T-cell (primary cell): ENCODE measurements at regions not wholly inside any gene's neighbourhood (a gene's known extent, or its start where the extent isn't known, plus 50 kb on each side); places are given as distances from the start of the nearest gene placed in this dataset.

Source experiments
- ATAC-seq, 4 experiments: fragments of 200-7000 bp in 3 of 4; fragments of 150-1000 bp in 1 of 4; cut with Tn5 transposase; replicated peaks in 1 of 4; 1 replicate in 3 of 4; 2 replicates in 1 of 4; pipeline ENCODE4 v1.10.0; 2021; ENCODE audit warnings: moderate library complexity in 3 of 4, mild to moderate bottlenecking in 2 of 4, moderate number of reproducible peaks in 1 of 4
- CTCF ChIA-PET, 2 donors: fragments of 300-600 bp; sonication (Branson Sonifier 250); formaldehyde crosslinking; loops; one replicate each; lab custom pipeline; 2022; ENCODE audit warnings: antibody characterized with exemption in 2 of 2; lab: Charles Lee
- POLR2A ChIA-PET, 2 donors: fragments of 300-600 bp; sonication (Branson Sonifier 250); formaldehyde crosslinking; loops; one replicate each; lab custom pipeline; 2022; ENCODE audit warnings: antibody characterized with exemption in 2 of 2; lab: Charles Lee
- DNase-seq, 35 experiments: peaks; one replicate each; pipeline versions ENCODE4 v3.0.0 to v3.0.0-alpha.2; 2013 to 2023
- H3K27ac ChIP-seq: one replicate; pipeline ENCODE4 v1.5.1; 2013; ENCODE audit warnings: low read length
- H3K27me3 ChIP-seq, 2 experiments: replicated peaks in 1 of 2; 1 replicate in 1 of 2; 2 replicates in 1 of 2; pipeline versions ENCODE4 v1.6.1 to v1.7.0; 2013; ENCODE audit warnings: low read length in 1 of 2, mixed read lengths in 1 of 2; ENCODE audit not compliant: control insufficient read depth in 2 of 2, insufficient read depth in 2 of 2; ENCODE audit errors: extremely low read depth in 1 of 2
- H3K36me3 ChIP-seq, 2 donors: 1 replicate in 1 of 2; 2 replicates in 1 of 2; pipeline versions ENCODE4 v1.6.1 to v1.7.0; 2013; ENCODE audit warnings: low read length in 1 of 2; ENCODE audit not compliant: control insufficient read depth in 2 of 2, insufficient read depth in 1 of 2; ENCODE audit errors: extremely low read depth in 1 of 2
- H3K4me1 ChIP-seq, 2 experiments: 1 replicate in 1 of 2; 2 replicates in 1 of 2; pipeline versions ENCODE4 v1.6.1 to v1.7.0; 2013; ENCODE audit warnings: low read length in 2 of 2, mixed read lengths in 1 of 2; ENCODE audit not compliant: insufficient read depth in 2 of 2, control insufficient read depth in 1 of 2; ENCODE audit errors: extremely low read depth in 1 of 2
- H3K4me3 ChIP-seq, 2 donors: 1 replicate in 1 of 2; 2 replicates in 1 of 2; pipeline versions ENCODE4 v1.5.1 to v1.7.0; 2013; ENCODE audit warnings: mild to moderate bottlenecking in 2 of 2, low read length in 1 of 2, moderate library complexity in 1 of 2; ENCODE audit not compliant: control insufficient read depth in 1 of 2; ENCODE audit errors: extremely low read depth in 1 of 2
- H3K9me3 ChIP-seq: 2 replicates; pipeline ENCODE4 v1.7.0; 2013
- H3K27ac Mint-ChIP-seq, 2 donors: one replicate each; pipeline ENCODE4 v1.8.0; 2020 to 2021; ENCODE audit warnings: mild to moderate bottlenecking in 2 of 2, mixed read lengths in 2 of 2
- H3K27me3 Mint-ChIP-seq, 2 donors: one replicate each; pipeline ENCODE4 v1.8.0; 2021 to 2022; ENCODE audit warnings: mixed read lengths in 2 of 2
- H3K36me3 Mint-ChIP-seq: one replicate; pipeline ENCODE4 v1.8.0; 2021; ENCODE audit warnings: mixed read lengths
- H3K4me1 Mint-ChIP-seq, 3 donors: one replicate each; pipeline ENCODE4 v1.8.0; 2020 to 2022; ENCODE audit warnings: mixed read lengths in 3 of 3, mild to moderate bottlenecking in 1 of 3
- H3K4me3 Mint-ChIP-seq, 3 donors: one replicate each; pipeline ENCODE4 v1.8.0; 2020 to 2022; ENCODE audit warnings: mild to moderate bottlenecking in 3 of 3, mixed read lengths in 3 of 3, moderate library complexity in 3 of 3
- H3K9me3 Mint-ChIP-seq, 3 donors: one replicate each; pipeline ENCODE4 v1.8.0; 2020 to 2022; ENCODE audit warnings: mixed read lengths in 3 of 3
- WGBS: methylation state at CpG from one replicate; pipeline ENCODE4 v1.1.5; 2013; ENCODE audit warnings: missing lambda C conversion rate; ENCODE audit not compliant: insufficient coverage; 5-methylcytosine and 5-hydroxymethylcytosine counted together

DNA sequence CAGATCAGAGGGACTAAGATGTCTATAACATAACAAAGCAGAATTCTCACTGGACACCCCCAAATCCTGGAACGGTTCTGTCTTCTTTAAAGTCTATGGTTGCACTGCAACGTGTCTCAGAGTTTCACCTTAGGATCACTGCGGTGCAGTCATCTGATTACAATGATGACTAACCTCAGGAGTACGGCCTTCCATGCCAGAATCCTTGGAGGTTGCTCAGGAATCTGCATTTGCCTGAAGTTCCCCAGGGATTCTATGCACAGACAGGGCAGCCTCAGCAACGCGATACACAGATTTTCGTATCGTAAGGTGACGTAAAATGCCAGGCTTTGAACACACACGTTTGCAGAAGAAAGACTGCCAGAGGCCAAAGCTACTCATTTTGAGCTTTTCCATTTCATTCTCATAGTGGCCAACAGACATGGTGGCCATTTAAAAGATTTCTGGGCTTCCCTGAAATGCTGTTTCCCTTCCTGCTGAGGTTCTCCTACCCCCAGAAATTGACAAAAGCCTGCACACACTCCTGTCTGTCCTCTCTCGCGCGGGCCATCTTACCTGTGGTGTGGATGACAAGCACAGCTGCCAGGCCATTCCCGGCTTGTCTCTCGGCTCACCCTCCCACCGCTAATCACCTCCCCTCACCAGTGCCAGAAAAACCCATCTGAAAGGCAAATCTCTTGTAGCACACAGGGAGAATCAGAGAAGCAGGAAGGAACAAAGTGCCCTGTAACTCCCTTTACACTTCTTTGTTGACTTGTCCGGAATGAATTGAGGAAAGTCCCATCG, 148.8 kb downstream of the ACKR3 start:
- POLR2A ChIA-PET, result no interaction called here
- Histone ChIP-seq H3K36me3 (no peaks in the 10 kb centered on the region), H3K27me3 (peaks cover 6 to 30% of the 10 kb centered on the region in 2 experiments), H3K4me1 (no peaks in the 10 kb centered on the region), H3K4me3 (no peak overlapping the region), H3K9me3 (no peaks in the 10 kb centered on the region), H3K27ac (no peak overlapping the region)
- Mint-ChIP-seq H3K4me3 (no peak overlapping the region), H3K4me1 (no peaks in the 10 kb centered on the region), H3K27ac (no peak overlapping the region), H3K9me3 (no peaks in the 10 kb centered on the region), H3K27me3 (peaks cover 30 to 31% of the 10 kb centered on the region in 2 donors), H3K36me3 (no peaks in the 10 kb centered on the region)
- CTCF ChIA-PET, result no interaction called here
- no peak for ATAC-seq
- DNase-seq, result no peak
- 84% methylated on average over 13 of the region's 18 CpGs for WGBS

DNA sequence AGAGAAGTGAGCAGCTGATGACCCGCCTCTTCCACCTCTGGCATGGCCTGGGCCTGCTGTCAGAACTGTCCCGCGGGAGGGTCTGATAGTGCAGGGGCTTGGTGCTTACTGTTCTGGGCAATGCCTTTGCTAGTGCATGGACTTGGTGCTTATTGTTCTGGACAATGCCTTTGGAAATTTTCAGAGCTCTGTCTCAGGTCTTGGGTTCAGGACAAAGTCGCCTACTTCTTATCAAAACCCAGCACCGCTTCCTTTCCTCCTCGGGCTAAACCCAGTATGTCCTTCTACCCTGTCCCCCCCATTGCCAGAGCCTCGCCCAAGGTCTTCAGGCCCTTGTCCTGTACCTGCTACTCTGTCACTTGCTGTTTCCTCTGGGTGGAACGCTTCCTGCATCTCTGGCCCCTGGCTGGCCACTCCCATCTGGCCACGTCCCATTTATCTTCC, 149.6 kb downstream of the ACKR3 start:
- Histone ChIP-seq H3K9me3 (no peaks in the 10 kb centered on the region), H3K36me3 (no peaks in the 10 kb centered on the region), H3K27me3 (peaks cover 6 to 25% of the 10 kb centered on the region in 2 experiments), H3K4me3 (no peak overlapping the region), H3K27ac (no peak overlapping the region), H3K4me1 (no peaks in the 10 kb centered on the region)
- DNase-seq (no peak), ATAC-seq (peak in 1 of 4 experiments; percentile 34)
- ChIA-PET CTCF (no interaction called here), POLR2A (no interaction called here)
- Mint-ChIP-seq H3K4me1 (no peaks in the 10 kb centered on the region), H3K27ac (no peak overlapping the region), H3K27me3 (peaks cover 30 to 31% of the 10 kb centered on the region in 2 donors), H3K9me3 (no peaks in the 10 kb centered on the region), H3K4me3 (no peak overlapping the region), H3K36me3 (no peaks in the 10 kb centered on the region)
- 70% methylated on average over 9 of the region's 9 CpGs for WGBS

DNA sequence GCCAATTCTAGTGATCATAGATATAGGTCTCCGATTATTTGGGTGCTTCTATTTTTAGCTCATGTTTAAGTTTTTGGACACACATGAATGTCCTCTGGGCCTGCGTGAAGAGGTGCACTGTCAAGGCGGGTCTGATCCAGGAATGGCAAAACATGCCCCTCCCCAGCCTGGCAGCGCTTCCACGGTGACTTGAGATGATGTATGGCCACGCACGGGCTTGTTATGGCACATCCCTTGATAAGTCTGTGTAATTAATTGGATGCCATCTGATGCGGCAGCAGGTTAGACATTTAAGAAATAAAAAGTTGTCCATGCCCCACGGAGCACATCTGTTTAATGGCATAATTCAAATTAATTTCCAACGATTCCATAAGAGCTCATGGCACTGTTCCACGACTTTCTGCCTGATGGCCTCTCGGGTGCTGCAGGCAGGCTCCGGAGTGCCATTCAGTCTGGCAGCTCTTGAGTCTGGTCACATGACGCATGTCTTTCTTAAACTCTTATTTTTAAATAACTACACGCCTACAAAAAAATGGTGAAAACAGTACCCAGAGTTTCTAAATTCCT, 151.4 kb downstream of the ACKR3 start:
- no peak overlapping the region for H3K27ac ChIP-seq
- Mint-ChIP-seq H3K36me3 (no peaks in the 10 kb centered on the region), H3K27ac (no peak overlapping the region), H3K4me3 (no peak overlapping the region), H3K9me3 (no peaks in the 10 kb centered on the region), H3K4me1 (no peaks in the 10 kb centered on the region), H3K27me3 (peaks cover 18 to 22% of the 10 kb centered on the region in 2 donors)
- H3K27me3 ChIP-seq, result peaks cover 5 to 22% of the 10 kb centered on the region in 2 experiments
- H3K4me3 ChIP-seq, result no peak overlapping the region
- ATAC-seq, result no peak
- 90% methylated on average over 10 of the region's 15 CpGs for WGBS
- H3K36me3 ChIP-seq, result no peaks in the 10 kb centered on the region
- no peaks in the 10 kb centered on the region for H3K4me1 ChIP-seq
- H3K9me3 ChIP-seq, result no peaks in the 10 kb centered on the region
- DNase-seq, result no peak
- CTCF ChIA-PET, result no interaction called here
- POLR2A ChIA-PET, result no interaction called here

DNA sequence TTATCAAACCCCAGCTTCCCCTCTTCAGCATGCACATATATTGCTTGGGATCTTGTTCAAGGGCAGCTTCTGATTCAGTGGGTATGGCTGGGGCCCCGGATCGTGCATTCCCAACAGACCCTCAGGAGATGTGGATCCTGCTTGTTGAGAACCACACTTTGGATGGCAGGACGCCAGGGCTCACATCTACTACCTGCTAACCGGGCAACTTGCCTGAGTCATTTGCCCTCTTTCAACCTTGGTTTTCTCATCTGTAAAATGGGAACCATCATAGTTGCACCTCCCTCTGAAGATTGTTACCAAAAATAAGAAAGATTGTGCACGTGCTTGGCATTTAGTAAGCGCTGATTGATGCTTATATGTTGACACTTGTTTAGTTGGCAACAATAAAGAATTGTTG, 154.6 kb downstream of the ACKR3 start:
- Mint-ChIP-seq H3K27me3 (peaks cover 12 to 15% of the 10 kb centered on the region in 2 donors), H3K36me3 (no peaks in the 10 kb centered on the region), H3K4me1 (no peaks in the 10 kb centered on the region), H3K27ac (no peak overlapping the region), H3K9me3 (no peaks in the 10 kb centered on the region), H3K4me3 (no peak overlapping the region)
- peaks cover 0 to 18% of the 10 kb centered on the region in 2 experiments for H3K27me3 ChIP-seq
- ATAC-seq (no peak), DNase-seq (no peak)
- WGBS, result 86% methylated on average over 4 of the region's 6 CpGs
- no peaks in the 10 kb centered on the region for H3K4me1 ChIP-seq
- ChIA-PET POLR2A (no interaction called here), CTCF (no interaction called here)
- H3K36me3 ChIP-seq, result no peaks in the 10 kb centered on the region
- no peak overlapping the region for H3K4me3 ChIP-seq
- H3K27ac ChIP-seq, result no peak overlapping the region
- no peaks in the 10 kb centered on the region for H3K9me3 ChIP-seq

DNA sequence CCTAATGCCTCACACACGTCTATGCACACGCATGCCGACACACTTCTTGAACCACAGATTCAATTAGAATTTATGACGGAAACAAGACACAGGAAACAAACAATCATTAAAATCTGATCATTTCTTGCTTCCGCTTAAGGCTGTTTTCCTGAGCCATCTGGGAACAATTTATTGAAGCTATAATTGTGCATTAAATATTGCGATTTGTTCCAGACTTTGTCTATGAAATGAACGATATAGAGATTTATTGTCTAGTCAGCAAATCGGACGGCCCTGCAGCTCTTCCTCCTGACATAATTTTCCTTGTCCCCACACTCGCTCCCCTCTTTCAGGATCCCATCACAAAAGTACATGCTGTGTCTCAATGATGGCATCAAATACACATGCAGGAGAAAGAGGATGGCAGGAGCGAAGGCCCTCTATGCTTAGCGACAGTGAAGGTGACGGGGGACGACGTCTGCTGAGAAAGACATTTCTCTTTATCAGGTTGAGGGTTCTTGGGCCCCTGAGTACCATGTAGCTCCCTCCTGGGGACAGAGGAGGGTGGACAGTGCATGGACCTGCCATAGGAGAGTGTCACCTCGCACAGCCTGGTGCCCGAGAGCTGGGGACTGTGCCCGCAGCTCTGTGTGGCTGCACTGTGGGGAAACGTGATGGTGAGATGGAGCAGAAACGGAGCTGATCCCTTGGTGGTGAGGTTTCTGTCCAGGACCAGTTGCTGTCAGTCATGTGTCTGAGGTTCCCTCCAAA, 157.3 kb downstream of the ACKR3 start:
- ChIA-PET POLR2A (no interaction called here), CTCF (no interaction called here)
- no peak overlapping the region for H3K27ac Mint-ChIP-seq
- no peak overlapping the region for H3K4me3 ChIP-seq
- no peaks in the 10 kb centered on the region for H3K9me3 Mint-ChIP-seq
- H3K4me3 Mint-ChIP-seq, result no peak overlapping the region
- no peaks in the 10 kb centered on the region for H3K36me3 ChIP-seq
- no peaks in the 10 kb centered on the region for H3K4me1 ChIP-seq
- no peak overlapping the region for H3K27ac ChIP-seq
- H3K27me3 Mint-ChIP-seq, result peaks cover 5 to 11% of the 10 kb centered on the region in 2 donors
- H3K36me3 Mint-ChIP-seq, result no peaks in the 10 kb centered on the region
- DNase-seq (no peak), ATAC-seq (no peak)
- 91% methylated on average over 9 of the region's 20 CpGs for WGBS
- no peaks in the 10 kb centered on the region for H3K4me1 Mint-ChIP-seq
- H3K9me3 ChIP-seq, result no peaks in the 10 kb centered on the region
- H3K27me3 ChIP-seq, result peaks cover 0 to 24% of the 10 kb centered on the region in 2 experiments

DNA sequence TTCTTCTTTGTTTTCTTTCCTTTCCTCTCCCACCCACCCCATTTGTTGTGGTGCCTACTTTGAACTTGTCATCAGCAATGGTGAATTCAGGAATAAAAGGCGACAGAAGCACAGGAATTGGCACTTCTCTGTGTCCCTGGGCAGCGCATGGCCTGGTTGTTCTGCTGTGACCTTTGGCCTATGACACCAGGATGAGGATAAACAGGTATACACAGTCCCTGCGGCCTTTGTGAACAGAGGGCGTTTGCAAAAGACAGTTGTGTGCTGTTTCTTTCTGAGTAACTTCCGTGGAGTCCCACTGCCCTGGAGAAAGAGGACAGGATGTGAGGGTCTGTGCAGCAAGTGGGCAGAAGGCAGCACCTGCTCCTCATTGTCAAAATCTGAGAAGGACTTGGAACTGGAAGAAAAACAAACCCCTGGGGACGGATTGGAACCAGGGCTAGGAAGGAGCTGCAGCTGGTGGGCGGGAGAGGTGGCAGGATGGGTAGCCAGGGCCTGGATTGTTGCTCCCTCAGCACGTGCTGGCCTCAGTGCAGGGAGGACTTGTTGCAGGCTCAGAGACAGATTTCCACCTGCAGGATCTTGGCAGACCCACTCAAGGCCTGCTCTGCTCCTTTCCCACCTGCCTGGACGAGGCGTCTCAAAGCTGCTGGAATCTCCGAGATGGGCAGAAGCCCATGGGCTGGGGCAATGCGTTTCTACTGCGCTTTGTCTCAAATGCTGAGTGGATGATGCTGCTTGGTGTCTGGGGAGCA, 159.5 kb downstream of the ACKR3 start:
- POLR2A ChIA-PET, result no interaction called here
- no peaks in the 10 kb centered on the region for H3K9me3 Mint-ChIP-seq
- WGBS, result 73% methylated on average over 10 of the region's 13 CpGs
- H3K27ac Mint-ChIP-seq, result no peak overlapping the region
- H3K27me3 Mint-ChIP-seq, result peaks cover 7 to 8% of the 10 kb centered on the region in 2 donors
- no peak overlapping the region for H3K4me3 ChIP-seq
- peaks cover 0 to 27% of the 10 kb centered on the region in 2 experiments for H3K27me3 ChIP-seq
- H3K9me3 ChIP-seq, result no peaks in the 10 kb centered on the region
- CTCF ChIA-PET, result no interaction called here
- no peak for ATAC-seq
- no peak overlapping the region for H3K27ac ChIP-seq
- no peaks in the 10 kb centered on the region for H3K4me1 ChIP-seq
- H3K4me3 Mint-ChIP-seq, result no peak overlapping the region
- H3K36me3 Mint-ChIP-seq, result no peaks in the 10 kb centered on the region
- no peak for DNase-seq
- no peaks in the 10 kb centered on the region for H3K4me1 Mint-ChIP-seq
- H3K36me3 ChIP-seq, result no peaks in the 10 kb centered on the region
